IMR-90 (cell line): ENCODE measurements at regions not wholly inside any gene's neighbourhood (a gene's known extent, or its start where the extent isn't known, plus 50 kb on each side); places are given as distances from the start of the nearest gene placed in this dataset.

Experiments used
- ATAC-seq: fragments of 200-7000 bp; cut with Tn5 transposase; 2 replicates; pipeline ENCODE4 v1.9.1; 2020; ENCODE audit warnings: low read depth, mild to moderate bottlenecking, moderate library complexity
- BruUV-seq: library from RNA; stranded (reverse); fragments of 400-500 nt; replicated peaks from 2 replicates; lab custom pipeline; 2021; lab: Mats Ljungman, UMichigan
- CTCF ChIA-PET: fragments of 300-600 bp; formaldehyde crosslinking; extraction: SDS; loops from one replicate; lab custom pipeline; 2021; ENCODE audit warnings: antibody characterized with exemption; lab: Yijun Ruan, JAX
- POLR2A ChIA-PET: fragments of 300-600 bp; sonication (Branson Sonifier 250); formaldehyde crosslinking; loops from one replicate; lab custom pipeline; 2022; ENCODE audit warnings: antibody characterized with exemption; ENCODE audit not compliant: unreplicated experiment; lab: Charles Lee
- DNase-seq: peaks from one replicate; pipeline ENCODE4 v3.0.0; 2013
- H2AFZ ChIP-seq: replicated peaks from 2 replicates; pipeline ENCODE3; 2013; ENCODE audit warnings: low read length, mild to moderate bottlenecking; ENCODE audit not compliant: poor library complexity
- H2AK5ac ChIP-seq: 2 replicates; pipeline ENCODE4 v1.6.1; 2013; ENCODE audit warnings: low read depth, low read length, inconsistent platforms
- H2AK9ac ChIP-seq: replicated peaks from 2 replicates; pipeline ENCODE3; 2013; ENCODE audit warnings: mild to moderate bottlenecking, low read depth, low read length, moderate library complexity; ENCODE audit not compliant: poor library complexity
- H2BK120ac ChIP-seq: 2 replicates; pipeline ENCODE4 v1.6.1; 2013; ENCODE audit warnings: low read depth, low read length, inconsistent platforms
- H2BK15ac ChIP-seq: 3 replicates; pipeline ENCODE4 v1.6.1; 2013; ENCODE audit warnings: low read depth, low read length, inconsistent platforms
- H2BK20ac ChIP-seq: 2 replicates; pipeline ENCODE4 v1.6.1; 2013; ENCODE audit warnings: low read depth, mild to moderate bottlenecking, inconsistent platforms, low read length, moderate library complexity
- H2BK5ac ChIP-seq: 2 replicates; pipeline ENCODE4 v1.6.1; 2013; ENCODE audit warnings: mild to moderate bottlenecking, low read depth, low read length, inconsistent platforms; ENCODE audit not compliant: poor library complexity, severe bottlenecking
- H3K14ac ChIP-seq: replicated peaks from 2 replicates; pipeline ENCODE4 v1.6.1; 2013; ENCODE audit warnings: low read depth, low read length, inconsistent platforms
- H3K18ac ChIP-seq: 2 replicates; pipeline ENCODE4 v1.6.1; 2013; ENCODE audit warnings: low read depth, low read length, control low read depth
- H3K23ac ChIP-seq: 2 replicates; pipeline ENCODE4 v1.6.1; 2013; ENCODE audit warnings: low read depth, low read length, inconsistent platforms
- H3K27ac ChIP-seq: 2 replicates; pipeline ENCODE4 v1.5.1; 2013; ENCODE audit warnings: mild to moderate bottlenecking, control low read depth, low read length; ENCODE audit not compliant: insufficient read depth
- H3K27me3 ChIP-seq: 2 replicates; pipeline ENCODE4 v1.6.1; 2013; ENCODE audit warnings: low read length; ENCODE audit not compliant: control insufficient read depth, insufficient read depth
- H3K36me3 ChIP-seq: 2 replicates; pipeline ENCODE4 v1.6.1; 2013; ENCODE audit warnings: low read length, mixed read lengths; ENCODE audit not compliant: control insufficient read depth, insufficient read depth
- H3K4ac ChIP-seq: 2 replicates; pipeline ENCODE4 v1.6.1; 2013; ENCODE audit warnings: low read depth, low read length, inconsistent platforms
- H3K4me1 ChIP-seq: 2 replicates; pipeline ENCODE4 v1.6.1; 2013; ENCODE audit warnings: low read length, mixed read lengths; ENCODE audit not compliant: control insufficient read depth, insufficient read depth
- H3K4me2 ChIP-seq: 2 replicates; pipeline ENCODE4 v1.6.1; 2013; ENCODE audit warnings: low read depth, mild to moderate bottlenecking, control low read depth, low read length, moderate library complexity
- H3K4me3 ChIP-seq: 2 replicates; pipeline ENCODE4 v1.5.1; 2013; ENCODE audit warnings: low read depth, mild to moderate bottlenecking, control low read depth, low read length, moderate library complexity; ENCODE audit not compliant: insufficient read depth
- H3K56ac ChIP-seq: 2 replicates; pipeline ENCODE4 v1.6.1; 2013; ENCODE audit warnings: low read length, inconsistent platforms; ENCODE audit not compliant: insufficient read depth; ENCODE audit errors: extremely low read depth
- H3K79me1 ChIP-seq, 2 experiments: 2 replicates each; pipeline ENCODE4 v1.6.1; 2013; ENCODE audit warnings: low read length in 2 of 2, inconsistent platforms in 1 of 2, low read depth in 1 of 2
- H3K9ac ChIP-seq: 2 replicates; pipeline ENCODE4 v1.6.1; 2013; ENCODE audit warnings: low read depth, low read length, control low read depth
- H3K9me1 ChIP-seq: 2 replicates; pipeline ENCODE4 v1.6.1; 2013; ENCODE audit warnings: low read length, inconsistent platforms; ENCODE audit not compliant: insufficient read depth
- H3K9me3 ChIP-seq: 2 replicates; pipeline ENCODE4 v1.6.1; 2013; ENCODE audit warnings: low read length; ENCODE audit not compliant: control insufficient read depth, insufficient read depth
- H4K20me1 ChIP-seq: 2 replicates; pipeline ENCODE4 v1.6.1; 2013; ENCODE audit warnings: low read length, inconsistent platforms; ENCODE audit not compliant: insufficient read depth
- H4K5ac ChIP-seq: 2 replicates; pipeline ENCODE4 v1.6.1; 2013; ENCODE audit warnings: mild to moderate bottlenecking, low read depth, low read length, control low read depth
- H4K8ac ChIP-seq, 2 experiments: 2 replicates each; pipeline ENCODE4 v1.6.1; 2013; ENCODE audit warnings: low read depth in 2 of 2, low read length in 2 of 2, control low read depth in 1 of 2, inconsistent platforms in 1 of 2
- H4K91ac ChIP-seq: 2 replicates; pipeline ENCODE4 v1.6.1; 2013; ENCODE audit warnings: low read depth, low read length, inconsistent platforms; ENCODE audit not compliant: insufficient read depth
- CEBPB ChIP-seq: IDR thresholded peaks from 2 replicates; pipeline ENCODE4 v1.6.1; 2012; ENCODE audit warnings: low read depth, low read length, improper control_type of control experiment
- FOS ChIP-seq: fragments of 150-350 bp; IDR thresholded peaks from 2 replicates; pipeline ENCODE4 v1.6.1; 2016; ENCODE audit warnings: low read depth, low read length
- MAZ ChIP-seq: IDR thresholded peaks from 2 replicates; pipeline ENCODE4 v1.6.1; 2012; ENCODE audit warnings: low read depth, mild to moderate bottlenecking, low read length, improper control_type of control experiment, moderate library complexity, borderline replicate concordance
- MXI1 ChIP-seq: IDR thresholded peaks from 2 replicates; pipeline ENCODE4 v1.6.1; 2012; ENCODE audit warnings: low read depth, mild to moderate bottlenecking, low read length, moderate library complexity, borderline replicate concordance
- NFE2L2 ChIP-seq: fragments of 150-350 bp; IDR thresholded peaks from 2 replicates; pipeline ENCODE4 v1.6.1; 2016; ENCODE audit warnings: low read depth, mild to moderate bottlenecking, low read length
- POLR2A ChIP-seq: IDR thresholded peaks from 2 replicates; pipeline ENCODE4 v1.6.1; 2012; ENCODE audit warnings: mild to moderate bottlenecking, low read depth, low read length
- RAD21 ChIP-seq: IDR thresholded peaks from 2 replicates; pipeline ENCODE4 v1.6.1; 2012; ENCODE audit warnings: low read length, improper control_type of control experiment
- RFX5 ChIP-seq: IDR thresholded peaks from 2 replicates; pipeline ENCODE4 v1.8.0; 2012; ENCODE audit warnings: low read depth, mild to moderate bottlenecking, low read length, moderate library complexity
- SMC3 ChIP-seq: fragments of 150-350 bp; IDR thresholded peaks from 2 replicates; pipeline ENCODE4 v1.6.1; 2016; ENCODE audit warnings: low read depth, mild to moderate bottlenecking, antibody characterized with exemption, low read length, moderate library complexity
- WGBS, 2 experiments: methylation state at CpG; one replicate each; pipeline versions ENCODE4 v1.1.5 to v1.1.7; 2013; ENCODE audit warnings: missing lambda C conversion rate in 2 of 2; ENCODE audit not compliant: insufficient read length in 1 of 2; ENCODE audit errors: extremely low coverage in 2 of 2; 5-methylcytosine and 5-hydroxymethylcytosine counted together
- dilution Hi-C: fragments of 300-500 bp; cut with HindIII; formaldehyde crosslinking; loops from one replicate; pipeline ENCODE4 v1.14.3; 2018; ENCODE audit warnings: low sequenced_read_pairs; ENCODE audit not compliant: unreplicated experiment
- in situ Hi-C: fragments of 300-500 bp; cut with MboI; formaldehyde crosslinking; loops from 3 replicates; pipeline ENCODE4 v1.14.3; 2019; ENCODE audit warnings: low sequenced_read_pairs, inconsistent platforms, mixed read lengths
- intact Hi-C: fragments of 100-400 bp; cut with micrococcal nuclease; formaldehyde crosslinking; loops from 2 replicates; pipeline ENCODE4 v1.10.0; 2022
- TF ChIP-seq, protein P1 (sequence below): fragments of 150-350 bp; IDR thresholded peaks from 2 replicates; pipeline ENCODE4 v1.6.1; 2017; ENCODE audit warnings: mild to moderate bottlenecking, antibody characterized with exemption, low read length, low read depth
- TF ChIP-seq, protein P2 (sequence below): fragments of 150-350 bp; IDR thresholded peaks from 2 replicates; pipeline ENCODE4 v1.6.1; 2016; ENCODE audit warnings: low read depth, mild to moderate bottlenecking, low read length, moderate library complexity, borderline replicate concordance
- TF ChIP-seq, protein P3 (sequence below): conservative IDR thresholded peaks from 2 replicates; pipeline ENCODE4 v1.5.1; 2012; ENCODE audit warnings: mild to moderate bottlenecking, low read depth, low read length, improper control_type of control experiment

DNA sequence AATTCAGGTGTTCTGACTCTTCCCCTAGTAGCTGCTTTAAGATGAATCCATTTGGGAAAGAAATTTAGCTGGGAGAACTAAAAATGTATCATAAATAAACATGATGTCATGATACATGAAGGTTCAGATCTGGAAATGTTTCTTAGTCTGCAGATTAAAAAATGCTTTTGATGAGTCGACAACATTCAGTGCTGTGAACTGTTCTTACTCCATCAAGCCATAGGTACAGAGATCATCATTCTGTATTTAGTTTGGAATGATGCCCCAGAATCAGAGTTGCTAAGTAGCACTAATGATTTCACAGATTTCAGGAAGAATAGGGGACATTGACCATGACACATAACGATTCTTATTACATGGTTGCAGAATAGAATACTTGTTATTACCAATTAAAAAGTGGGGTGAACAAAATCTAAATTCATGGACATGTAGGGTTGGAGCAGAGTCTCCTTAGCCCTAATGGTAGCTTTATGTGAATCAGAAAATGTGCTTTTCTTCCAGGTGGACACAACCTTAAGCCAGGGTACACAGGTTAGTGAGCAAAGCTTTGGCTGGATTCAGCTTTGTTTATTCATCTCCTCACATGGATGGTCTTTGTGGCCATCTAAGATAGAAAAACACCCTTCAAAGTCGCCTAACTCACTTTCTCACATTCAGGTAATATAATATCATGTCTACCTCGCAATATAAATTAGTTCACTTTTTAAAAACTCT, 205.4 kb upstream of the SEL1L start:
- Histone ChIP-seq H2BK120ac (no peak overlapping the region), H3K9me3 (peaks cover 3% of the 10 kb centered on the region; the same call in 1 of the 2 replicates), H2BK20ac (no peak overlapping the region), H3K18ac (no peak overlapping the region), H4K20me1 (no peaks in the 10 kb centered on the region), H2BK15ac (no peak overlapping the region), H4K5ac (no peak overlapping the region), H3K4me1 (no peaks in the 10 kb centered on the region), H2AK9ac (no peak overlapping the region), H3K4ac (no peak overlapping the region), H2AK5ac (no peak overlapping the region), H2AFZ (no peak overlapping the region), H3K14ac (no peak overlapping the region), H3K56ac (no peak overlapping the region), H3K79me1 (no peaks in the 10 kb centered on the region), H4K91ac (no peak overlapping the region), H3K9me1 (no peaks in the 10 kb centered on the region), H3K9ac (no peak overlapping the region), H3K4me2 (no peak overlapping the region), H3K27me3 (no peaks in the 10 kb centered on the region), H3K23ac (no peak overlapping the region), H2BK5ac (no peak overlapping the region), H4K8ac (no peak overlapping the region), H3K4me3 (no peak overlapping the region), H3K36me3 (no peaks in the 10 kb centered on the region), H3K27ac (no peak overlapping the region)
- ATAC-seq (no peak), DNase-seq (no peak)
- dilution Hi-C loops (no loop called here), intact Hi-C loops (no loop called here), in situ Hi-C loops (no loop called here)
- TF ChIP-seq FOS (no peak), MXI1 (no peak), RFX5 (no peak), RAD21 (no peak), NFE2L2 (no peak), SMC3 (no peak), CEBPB (no peak), POLR2A (no peak), MAZ (no peak)
- TF ChIP-seq, protein P1, sequence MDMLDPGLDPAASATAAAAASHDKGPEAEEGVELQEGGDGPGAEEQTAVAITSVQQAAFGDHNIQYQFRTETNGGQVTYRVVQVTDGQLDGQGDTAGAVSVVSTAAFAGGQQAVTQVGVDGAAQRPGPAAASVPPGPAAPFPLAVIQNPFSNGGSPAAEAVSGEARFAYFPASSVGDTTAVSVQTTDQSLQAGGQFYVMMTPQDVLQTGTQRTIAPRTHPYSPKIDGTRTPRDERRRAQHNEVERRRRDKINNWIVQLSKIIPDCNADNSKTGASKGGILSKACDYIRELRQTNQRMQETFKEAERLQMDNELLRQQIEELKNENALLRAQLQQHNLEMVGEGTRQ = no peak
- TF ChIP-seq, protein P2, sequence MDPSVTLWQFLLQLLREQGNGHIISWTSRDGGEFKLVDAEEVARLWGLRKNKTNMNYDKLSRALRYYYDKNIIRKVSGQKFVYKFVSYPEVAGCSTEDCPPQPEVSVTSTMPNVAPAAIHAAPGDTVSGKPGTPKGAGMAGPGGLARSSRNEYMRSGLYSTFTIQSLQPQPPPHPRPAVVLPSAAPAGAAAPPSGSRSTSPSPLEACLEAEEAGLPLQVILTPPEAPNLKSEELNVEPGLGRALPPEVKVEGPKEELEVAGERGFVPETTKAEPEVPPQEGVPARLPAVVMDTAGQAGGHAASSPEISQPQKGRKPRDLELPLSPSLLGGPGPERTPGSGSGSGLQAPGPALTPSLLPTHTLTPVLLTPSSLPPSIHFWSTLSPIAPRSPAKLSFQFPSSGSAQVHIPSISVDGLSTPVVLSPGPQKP = no peak
- TF ChIP-seq, protein P3, sequence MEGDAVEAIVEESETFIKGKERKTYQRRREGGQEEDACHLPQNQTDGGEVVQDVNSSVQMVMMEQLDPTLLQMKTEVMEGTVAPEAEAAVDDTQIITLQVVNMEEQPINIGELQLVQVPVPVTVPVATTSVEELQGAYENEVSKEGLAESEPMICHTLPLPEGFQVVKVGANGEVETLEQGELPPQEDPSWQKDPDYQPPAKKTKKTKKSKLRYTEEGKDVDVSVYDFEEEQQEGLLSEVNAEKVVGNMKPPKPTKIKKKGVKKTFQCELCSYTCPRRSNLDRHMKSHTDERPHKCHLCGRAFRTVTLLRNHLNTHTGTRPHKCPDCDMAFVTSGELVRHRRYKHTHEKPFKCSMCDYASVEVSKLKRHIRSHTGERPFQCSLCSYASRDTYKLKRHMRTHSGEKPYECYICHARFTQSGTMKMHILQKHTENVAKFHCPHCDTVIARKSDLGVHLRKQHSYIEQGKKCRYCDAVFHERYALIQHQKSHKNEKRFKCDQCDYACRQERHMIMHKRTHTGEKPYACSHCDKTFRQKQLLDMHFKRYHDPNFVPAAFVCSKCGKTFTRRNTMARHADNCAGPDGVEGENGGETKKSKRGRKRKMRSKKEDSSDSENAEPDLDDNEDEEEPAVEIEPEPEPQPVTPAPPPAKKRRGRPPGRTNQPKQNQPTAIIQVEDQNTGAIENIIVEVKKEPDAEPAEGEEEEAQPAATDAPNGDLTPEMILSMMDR = no peak
- CTCF ChIA-PET = interaction anchor here (0.6 kb wide), 1 partner anchor 12 kb away, joined by 4 read pairs; no protein-coding TSS in a partner anchor
- no TSS peak for BruUV-seq
- no CpG with 5 or more reads among the region's 4 CpGs for WGBS, 2 experiments
- POLR2A ChIA-PET = no interaction called here
